A549 (cell line): ENCODE measurements at regions not wholly inside any gene's neighbourhood (a gene's known extent, or its start where the extent isn't known, plus 50 kb on each side); places are given as distances from the start of the nearest gene placed in this dataset.

Experiments
- ATAC-seq, 2 experiments: fragments of 200-7000 bp in 1 of 2; fragments of >200 bp in 1 of 2; cut with Nextera tagmentation in 1 of 2; cut with Tn5 transposase in 1 of 2; 3 replicates each; pipeline versions ENCODE4 v1.8.0 to v1.9.1; 2018 to 2020; ENCODE audit warnings: mild to moderate bottlenecking in 1 of 2, moderate library complexity in 1 of 2
- CTCF ChIA-PET: fragments of 300-600 bp; sonication (Branson Sonifier 250); formaldehyde crosslinking; extraction: SDS; loops from one replicate; lab custom pipeline; 2021; ENCODE audit warnings: antibody characterized with exemption, inconsistent platforms; lab: Yijun Ruan, JAX
- POLR2A ChIA-PET: fragments of 350-600 bp; formaldehyde crosslinking; extraction: SDS; loops from one replicate; lab custom pipeline; 2021; ENCODE audit warnings: antibody characterized with exemption, inconsistent platforms; lab: Yijun Ruan, JAX
- DNase-seq, 2 experiments: peaks; one replicate each; pipeline versions ENCODE4 v3.0.0 to v3.0.0-alpha.2; 2011 to 2016; ENCODE audit warnings: low read depth in 1 of 2, low spot score in 1 of 2
- FAIRE-seq: peaks from 2 replicates; lab custom pipeline; 2011; peaks lifted over from hg19 to GRCh38; lab: Jason Lieb, UNC
- H3K27ac ChIP-seq, 2 experiments: fragments of >200 bp; sonication (Bioruptor Twin); formaldehyde crosslinking; 3 replicates each; pipeline ENCODE4 v1.5.1; 2016 to 2017
- H3K4me1 ChIP-seq: fragments of >200 bp; sonication (Bioruptor Twin); formaldehyde crosslinking; 3 replicates; pipeline ENCODE4 v1.6.1; 2016
- H3K4me2 ChIP-seq: fragments of >200 bp; sonication (Bioruptor Twin); formaldehyde crosslinking; 3 replicates; pipeline ENCODE4 v1.6.1; 2016
- H3K4me3 ChIP-seq: fragments of >200 bp; sonication (Bioruptor Twin); formaldehyde crosslinking; 3 replicates; pipeline ENCODE4 v1.5.1; 2016
- H3K9me3 ChIP-seq: fragments of >200 bp; sonication (Bioruptor Twin); formaldehyde crosslinking; 3 replicates; pipeline ENCODE4 v1.6.1; 2016
- BHLHE40 ChIP-seq: IDR thresholded peaks from 2 replicates; pipeline ENCODE4 v1.6.1; 2012; ENCODE audit warnings: low read depth, low read length, inconsistent platforms
- CBX8 ChIP-seq: fragments of 200-600 bp; sonication (generic); IDR thresholded peaks from 2 replicates; pipeline ENCODE4 v1.6.1; 2016
- CHD4 ChIP-seq: fragments of 200-600 bp; sonication (generic); IDR thresholded peaks from 2 replicates; pipeline ENCODE4 v1.6.1; 2016; ENCODE audit warnings: antibody characterized with exemption, mild to moderate bottlenecking, borderline replicate concordance
- E2F6 ChIP-seq: IDR thresholded peaks from 2 replicates; pipeline ENCODE4 v1.6.1; 2012; ENCODE audit warnings: low read depth, borderline replicate concordance
- EHMT2 ChIP-seq: fragments of 200-600 bp; sonication (generic); IDR thresholded peaks from 2 replicates; pipeline ENCODE4 v1.6.1; 2016; ENCODE audit warnings: antibody characterized with exemption, low read depth, mild to moderate bottlenecking, moderate library complexity
- FOSB ChIP-seq: fragments of 250-450 bp; sonication (Bioruptor Pico); IDR thresholded peaks from 2 replicates; pipeline ENCODE4 v1.5.0; 2020; ENCODE audit warnings: mild to moderate bottlenecking, moderate library complexity
- HDAC2 ChIP-seq: fragments of 200-600 bp; sonication (generic); IDR thresholded peaks from 2 replicates; pipeline ENCODE4 v1.6.1; 2016
- HMGXB4 ChIP-seq: fragments of 250-450 bp; sonication (Bioruptor Pico); IDR thresholded peaks from 2 replicates; pipeline ENCODE4 v1.5.0; 2021; ENCODE audit warnings: mild to moderate bottlenecking, moderate library complexity, borderline replicate concordance
- HOXA7 ChIP-seq: fragments of 250-450 bp; sonication (Bioruptor Pico); IDR thresholded peaks from 2 replicates; pipeline ENCODE4 v1.5.0; 2020; ENCODE audit warnings: mild to moderate bottlenecking, moderate library complexity
- JUN ChIP-seq, 2 experiments: fragments of >200 bp; sonication (Bioruptor Twin); formaldehyde crosslinking; IDR thresholded peaks; 2 replicates in 1 of 2; 3 replicates in 1 of 2; pipeline ENCODE4 v1.6.1; 2016 to 2017
- MAZ ChIP-seq: fragments of 150-350 bp; IDR thresholded peaks from 2 replicates; pipeline ENCODE4 v1.6.1; 2014; ENCODE audit warnings: antibody characterized with exemption, low read depth, low read length, borderline replicate concordance
- NFE2L2 ChIP-seq: fragments of 150-350 bp; conservative IDR thresholded peaks from 2 replicates; pipeline ENCODE4 v1.6.1; 2014; ENCODE audit warnings: low read length
- NR3C1 ChIP-seq: fragments of >200 bp; sonication (Bioruptor Twin); formaldehyde crosslinking; IDR thresholded peaks from 3 replicates; pipeline ENCODE4 v1.6.1; 2017
- PHF8 ChIP-seq: fragments of 200-600 bp; sonication (generic); IDR thresholded peaks from 2 replicates; pipeline ENCODE4 v1.6.1; 2016; ENCODE audit warnings: low read depth, mild to moderate bottlenecking, antibody characterized with exemption, moderate library complexity, borderline replicate concordance
- RAD21 ChIP-seq, 2 experiments: fragments of >200 bp in 1 of 2; sonication (Bioruptor Twin) in 1 of 2; formaldehyde crosslinking in 1 of 2; IDR thresholded peaks in 1 of 2; conservative IDR thresholded peaks in 1 of 2; 2 replicates in 1 of 2; 3 replicates in 1 of 2; pipeline ENCODE4 v1.6.1; 2012 to 2018; ENCODE audit warnings: inconsistent platforms in 1 of 2
- SMC3 ChIP-seq: fragments of >200 bp; sonication (Bioruptor Twin); formaldehyde crosslinking; IDR thresholded peaks from 3 replicates; pipeline ENCODE4 v1.6.1; 2018; ENCODE audit warnings: inconsistent platforms
- WGBS: methylation state at CpG from one replicate; pipeline ENCODE4 v1.1.6; 2017; ENCODE audit errors: missing lambda C conversion rate; 5-methylcytosine and 5-hydroxymethylcytosine counted together
- TF ChIP-seq, protein P1 (sequence below): fragments of >200 bp; sonication (Bioruptor Twin); formaldehyde crosslinking; IDR thresholded peaks from 3 replicates; pipeline ENCODE4 v1.6.1; 2016
- TF ChIP-seq, protein P2 (sequence below): IDR thresholded peaks from 2 replicates; pipeline ENCODE4 v1.6.1; 2012
- TF ChIP-seq, protein P3 (sequence below): fragments of 200-600 bp; sonication (generic); IDR thresholded peaks from 2 replicates; pipeline ENCODE4 v1.6.1; 2016; ENCODE audit warnings: antibody characterized with exemption, mild to moderate bottlenecking, moderate library complexity
- TF ChIP-seq, protein P4 (sequence below): fragments of >200 bp; sonication (Bioruptor Twin); formaldehyde crosslinking; IDR thresholded peaks from 2 replicates; pipeline ENCODE4 v1.6.1; 2016

- ChIA-PET POLR2A (interaction anchor here (1.1 kb wide), 1 partner anchor 47 kb away, joined by 3 read pairs; no protein-coding TSS in a partner anchor), CTCF (interaction anchor here (0.7 to 1.2 kb wide), 3 partner anchors 33 to 70 kb away, joined by 3 to 4 read pairs (median 3); no protein-coding TSS in a partner anchor)
- Histone ChIP-seq H3K9me3 (no peaks in the 10 kb centered on the region), H3K4me3 (no peak overlapping the region), H3K4me2 (peak overlapping the region; percentile 40), H3K4me1 (peaks cover 28% of the 10 kb centered on the region), H3K27ac (peak overlapping the region in 1 of 2 experiments; percentile 33; a peak in 1 of 6 replicates)
- TF ChIP-seq JUN (IDR thresholded peaks at IDR 0.05) = no peak
- no peak for TF ChIP-seq NR3C1
- TF ChIP-seq RAD21 (conservative IDR thresholded peaks at IDR 0.05 in 1 of 2, IDR thresholded peaks at IDR 0.05 in 1 of 2) = no peak
- no peak for TF ChIP-seq PHF8
- TF ChIP-seq EHMT2 = no peak
- no peak for TF ChIP-seq CBX8
- TF ChIP-seq, protein P1, sequence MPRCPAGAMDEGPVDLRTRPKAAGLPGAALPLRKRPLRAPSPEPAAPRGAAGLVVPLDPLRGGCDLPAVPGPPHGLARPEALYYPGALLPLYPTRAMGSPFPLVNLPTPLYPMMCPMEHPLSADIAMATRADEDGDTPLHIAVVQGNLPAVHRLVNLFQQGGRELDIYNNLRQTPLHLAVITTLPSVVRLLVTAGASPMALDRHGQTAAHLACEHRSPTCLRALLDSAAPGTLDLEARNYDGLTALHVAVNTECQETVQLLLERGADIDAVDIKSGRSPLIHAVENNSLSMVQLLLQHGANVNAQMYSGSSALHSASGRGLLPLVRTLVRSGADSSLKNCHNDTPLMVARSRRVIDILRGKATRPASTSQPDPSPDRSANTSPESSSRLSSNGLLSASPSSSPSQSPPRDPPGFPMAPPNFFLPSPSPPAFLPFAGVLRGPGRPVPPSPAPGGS = no peak
- TF ChIP-seq, protein P2, sequence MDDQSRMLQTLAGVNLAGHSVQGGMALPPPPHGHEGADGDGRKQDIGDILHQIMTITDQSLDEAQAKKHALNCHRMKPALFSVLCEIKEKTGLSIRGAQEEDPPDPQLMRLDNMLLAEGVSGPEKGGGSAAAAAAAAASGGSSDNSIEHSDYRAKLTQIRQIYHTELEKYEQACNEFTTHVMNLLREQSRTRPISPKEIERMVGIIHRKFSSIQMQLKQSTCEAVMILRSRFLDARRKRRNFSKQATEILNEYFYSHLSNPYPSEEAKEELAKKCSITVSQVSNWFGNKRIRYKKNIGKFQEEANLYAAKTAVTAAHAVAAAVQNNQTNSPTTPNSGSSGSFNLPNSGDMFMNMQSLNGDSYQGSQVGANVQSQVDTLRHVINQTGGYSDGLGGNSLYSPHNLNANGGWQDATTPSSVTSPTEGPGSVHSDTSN = no peak
- no peak for TF ChIP-seq MAZ
- no peak for TF ChIP-seq HMGXB4 (CRISPR knock-in tag)
- no peak for TF ChIP-seq NFE2L2
- TF ChIP-seq FOSB (CRISPR knock-in tag) = no peak
- no peak for TF ChIP-seq HOXA7 (CRISPR knock-in tag)
- TF ChIP-seq SMC3 = no peak
- TF ChIP-seq E2F6 = no peak
- DNase-seq (no peak), ATAC-seq (peak in 1 of 2 experiments; percentile 39; a peak in 1 of 6 replicates), FAIRE-seq (no peak)
- WGBS = 18% methylated on average over 4 of the region's 4 CpGs
These were observed 144.3 kb upstream of the SERTAD2 start for GRCh38 chr2:64797881-64798575.

- DNase-seq (no peak), ATAC-seq (no peak), FAIRE-seq (no peak)
- WGBS = 62% methylated on average over 4 of the region's 4 CpGs
- Histone ChIP-seq H3K4me2 (no peak overlapping the region), H3K27ac (no peak overlapping the region), H3K4me3 (no peak overlapping the region), H3K9me3 (no peaks in the 10 kb centered on the region), H3K4me1 (peaks cover 19% of the 10 kb centered on the region)
- POLR2A ChIA-PET = interaction anchor here (1.3 kb wide), 1 partner anchor 32 kb away, joined by 3 read pairs; no protein-coding TSS in a partner anchor
- TF ChIP-seq CHD4 (no peak), BHLHE40 (no peak), RAD21 (conservative IDR thresholded peaks at IDR 0.05 in 1 of 2, IDR thresholded peaks at IDR 0.05 in 1 of 2) (no peak), FOSB (CRISPR knock-in tag) (no peak), HDAC2 (no peak)
- TF ChIP-seq, protein P3, sequence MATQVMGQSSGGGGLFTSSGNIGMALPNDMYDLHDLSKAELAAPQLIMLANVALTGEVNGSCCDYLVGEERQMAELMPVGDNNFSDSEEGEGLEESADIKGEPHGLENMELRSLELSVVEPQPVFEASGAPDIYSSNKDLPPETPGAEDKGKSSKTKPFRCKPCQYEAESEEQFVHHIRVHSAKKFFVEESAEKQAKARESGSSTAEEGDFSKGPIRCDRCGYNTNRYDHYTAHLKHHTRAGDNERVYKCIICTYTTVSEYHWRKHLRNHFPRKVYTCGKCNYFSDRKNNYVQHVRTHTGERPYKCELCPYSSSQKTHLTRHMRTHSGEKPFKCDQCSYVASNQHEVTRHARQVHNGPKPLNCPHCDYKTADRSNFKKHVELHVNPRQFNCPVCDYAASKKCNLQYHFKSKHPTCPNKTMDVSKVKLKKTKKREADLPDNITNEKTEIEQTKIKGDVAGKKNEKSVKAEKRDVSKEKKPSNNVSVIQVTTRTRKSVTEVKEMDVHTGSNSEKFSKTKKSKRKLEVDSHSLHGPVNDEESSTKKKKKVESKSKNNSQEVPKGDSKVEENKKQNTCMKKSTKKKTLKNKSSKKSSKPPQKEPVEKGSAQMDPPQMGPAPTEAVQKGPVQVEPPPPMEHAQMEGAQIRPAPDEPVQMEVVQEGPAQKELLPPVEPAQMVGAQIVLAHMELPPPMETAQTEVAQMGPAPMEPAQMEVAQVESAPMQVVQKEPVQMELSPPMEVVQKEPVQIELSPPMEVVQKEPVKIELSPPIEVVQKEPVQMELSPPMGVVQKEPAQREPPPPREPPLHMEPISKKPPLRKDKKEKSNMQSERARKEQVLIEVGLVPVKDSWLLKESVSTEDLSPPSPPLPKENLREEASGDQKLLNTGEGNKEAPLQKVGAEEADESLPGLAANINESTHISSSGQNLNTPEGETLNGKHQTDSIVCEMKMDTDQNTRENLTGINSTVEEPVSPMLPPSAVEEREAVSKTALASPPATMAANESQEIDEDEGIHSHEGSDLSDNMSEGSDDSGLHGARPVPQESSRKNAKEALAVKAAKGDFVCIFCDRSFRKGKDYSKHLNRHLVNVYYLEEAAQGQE = no peak
- TF ChIP-seq, protein P4, sequence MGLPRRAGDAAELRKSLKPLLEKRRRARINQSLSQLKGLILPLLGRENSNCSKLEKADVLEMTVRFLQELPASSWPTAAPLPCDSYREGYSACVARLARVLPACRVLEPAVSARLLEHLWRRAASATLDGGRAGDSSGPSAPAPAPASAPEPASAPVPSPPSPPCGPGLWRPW = no peak
- CTCF ChIA-PET = interaction anchor here (0.8 to 2.8 kb wide), 2 partner anchors 9 to 26 kb away, joined by 3 to 11 read pairs; no protein-coding TSS in a partner anchor
These were observed 146.0 kb upstream of the SERTAD2 start for GRCh38 chr2:64799592-64800252.
